ENCODE measurements at regions not wholly inside any gene's neighbourhood (a gene's known extent, or its start where the extent isn't known, plus 50 kb on each side); places are given as distances from the start of the nearest gene placed in this dataset.

DNA sequence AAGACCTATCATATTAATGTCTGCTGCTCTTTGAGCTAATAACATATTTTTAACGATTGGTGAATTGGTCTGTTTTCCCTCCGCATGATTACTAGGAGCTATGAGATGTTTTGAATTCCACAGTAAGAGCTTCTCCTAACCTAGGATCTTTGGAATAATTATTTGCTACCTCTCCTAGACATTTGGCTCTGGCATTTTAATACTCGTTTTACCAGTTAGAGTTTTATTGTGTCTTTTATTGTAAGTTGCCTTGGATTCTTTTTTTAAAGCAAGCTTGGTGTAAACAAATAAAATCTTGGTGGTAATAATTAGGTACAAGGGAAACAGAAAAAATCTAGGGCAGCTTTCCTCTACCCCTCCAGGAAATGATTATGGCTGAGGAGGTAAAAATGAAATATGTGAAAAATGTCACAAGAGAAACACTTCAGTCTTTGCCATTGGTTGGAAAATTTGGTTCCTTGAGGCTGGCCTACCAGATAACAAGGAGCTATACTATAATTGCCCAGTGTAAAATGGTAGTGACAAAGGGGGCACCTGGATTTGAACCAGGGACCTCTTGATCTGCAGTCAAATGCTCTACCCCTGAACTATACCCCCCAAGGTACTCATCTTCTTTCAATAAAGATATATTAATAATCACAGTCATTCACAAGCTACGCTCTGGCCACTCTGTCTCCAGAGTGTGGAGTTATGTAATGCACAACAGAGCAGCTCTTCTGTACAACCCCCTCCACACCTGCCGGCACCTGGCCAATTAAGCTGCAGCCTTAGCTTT, 85.4 kb downstream of the ZNF777 start:
- H3K9ac ChIP-seq (ENCODE audit: low read depth, low read length) = no peak overlapping the region
- no peaks in the 10 kb centered on the region for H3K27me3 ChIP-seq (ENCODE audit: control insufficient read depth, insufficient read depth, low read length)
- H3K9me3 ChIP-seq (ENCODE audit: control insufficient read depth, insufficient read depth, low read length) = peaks cover 14% of the 10 kb centered on the region; the same call in 1 of the 2 replicates
- H3K4me3 ChIP-seq (ENCODE audit: low read depth, low read length) = no peak overlapping the region
- H3K36me3 ChIP-seq (ENCODE audit: control insufficient read depth, insufficient read depth, low read length) = no peaks in the 10 kb centered on the region
- H3K4me1 ChIP-seq (ENCODE audit: control insufficient read depth, insufficient read depth, low read length) = no peaks in the 10 kb centered on the region
- H3K27ac ChIP-seq (ENCODE audit: low read depth, low read length) = no peak overlapping the region

DNA sequence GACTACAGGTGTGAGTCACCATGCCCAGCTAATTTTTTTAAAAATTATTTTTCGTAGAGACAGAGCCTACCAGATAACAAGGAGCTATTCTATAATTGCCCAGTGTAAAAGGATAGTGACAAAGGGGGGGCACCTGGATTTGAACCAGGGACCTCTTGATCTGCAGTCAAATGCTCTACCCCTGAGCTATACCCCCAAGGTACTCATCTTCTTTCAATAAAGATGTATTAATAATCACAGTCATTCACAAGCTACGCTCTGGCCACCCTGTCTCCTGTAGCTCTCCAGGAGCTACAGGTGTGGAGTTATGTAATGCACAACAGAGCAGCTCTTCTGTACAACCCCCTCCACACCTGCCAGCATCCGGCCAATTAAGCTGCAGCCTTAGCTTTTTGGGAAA, 83.5 kb downstream of the ZNF777 start:
- peaks cover 8% of the 10 kb centered on the region; the same call in 1 of the 2 replicates for H3K9me3 ChIP-seq (ENCODE audit: control insufficient read depth, insufficient read depth, low read length)
- no peaks in the 10 kb centered on the region for H3K36me3 ChIP-seq (ENCODE audit: control insufficient read depth, insufficient read depth, low read length)
- no peak overlapping the region for H3K4me3 ChIP-seq (ENCODE audit: low read depth, low read length)
- no peaks in the 10 kb centered on the region for H3K27me3 ChIP-seq (ENCODE audit: control insufficient read depth, insufficient read depth, low read length)
- H3K4me1 ChIP-seq (ENCODE audit: control insufficient read depth, insufficient read depth, low read length) = no peaks in the 10 kb centered on the region
- H3K9ac ChIP-seq (ENCODE audit: low read depth, low read length) = no peak overlapping the region
- H3K27ac ChIP-seq (ENCODE audit: low read depth, low read length) = no peak overlapping the region

DNA sequence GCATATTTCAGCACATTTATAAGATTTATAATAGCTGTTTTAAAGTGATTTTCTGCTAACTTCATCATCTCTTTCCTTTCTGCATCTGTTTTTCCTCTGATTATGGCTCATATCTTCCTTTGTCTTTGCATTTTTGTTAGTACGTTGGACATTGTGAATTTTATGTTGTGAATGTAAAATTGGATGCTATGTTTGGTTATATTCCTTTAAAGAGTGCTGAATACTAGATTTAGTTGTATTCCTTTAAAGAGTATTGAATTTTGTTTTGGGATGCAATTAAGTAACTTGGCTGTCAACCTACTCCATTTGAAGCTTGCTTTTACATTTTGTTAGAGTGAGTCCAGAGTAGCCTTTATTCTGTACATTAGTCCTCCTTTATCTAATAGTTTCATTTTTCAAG, 81.2 kb downstream of the ZNF777 start:
- H3K27ac ChIP-seq (ENCODE audit: low read depth, low read length) = no peak overlapping the region
- no peak overlapping the region for H3K9ac ChIP-seq (ENCODE audit: low read depth, low read length)
- no peaks in the 10 kb centered on the region for H3K36me3 ChIP-seq (ENCODE audit: control insufficient read depth, insufficient read depth, low read length)
- no peak overlapping the region for H3K4me3 ChIP-seq (ENCODE audit: low read depth, low read length)
- H3K9me3 ChIP-seq (ENCODE audit: control insufficient read depth, insufficient read depth, low read length) = no peaks in the 10 kb centered on the region
- no peaks in the 10 kb centered on the region for H3K4me1 ChIP-seq (ENCODE audit: control insufficient read depth, insufficient read depth, low read length)
- H3K27me3 ChIP-seq (ENCODE audit: control insufficient read depth, insufficient read depth, low read length) = no peaks in the 10 kb centered on the region

DNA sequence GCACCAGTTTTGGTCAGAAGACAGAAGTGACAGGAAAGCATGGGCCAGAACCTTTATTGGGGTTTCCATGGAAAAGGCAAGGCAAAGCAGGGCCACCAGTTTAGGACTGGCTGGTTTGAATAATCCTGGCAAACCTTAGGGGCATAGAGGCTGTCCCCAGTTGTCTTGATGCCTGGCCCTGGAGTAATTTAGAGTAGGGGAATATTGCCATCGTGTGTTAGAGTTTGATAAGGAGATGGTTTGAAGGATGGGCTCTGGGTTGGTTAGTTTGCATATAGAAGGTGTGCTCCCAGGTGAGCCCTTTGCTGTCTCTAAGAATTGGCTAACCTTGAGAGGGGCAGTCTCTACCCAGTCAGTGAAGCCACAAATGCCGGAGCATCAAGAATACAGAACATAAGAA, 79.6 kb downstream of the ZNF777 start:
- Histone ChIP-seq H3K27me3 (ENCODE audit: control insufficient read depth, insufficient read depth, low read length) (no peaks in the 10 kb centered on the region), H3K9ac (ENCODE audit: low read depth, low read length) (no peak overlapping the region), H3K4me1 (ENCODE audit: control insufficient read depth, insufficient read depth, low read length) (no peaks in the 10 kb centered on the region), H3K27ac (ENCODE audit: low read depth, low read length) (no peak overlapping the region), H3K9me3 (ENCODE audit: control insufficient read depth, insufficient read depth, low read length) (no peaks in the 10 kb centered on the region), H3K4me3 (ENCODE audit: low read depth, low read length) (no peak overlapping the region), H3K36me3 (ENCODE audit: control insufficient read depth, insufficient read depth, low read length) (no peaks in the 10 kb centered on the region)

Measured in HUES48 (cell line).